Epithelial cell of proximal tubule (primary cell): ENCODE measurements at regions not wholly inside any gene's neighbourhood (a gene's known extent, or its start where the extent isn't known, plus 50 kb on each side); places are given as distances from the start of the nearest gene placed in this dataset.

Experiments used
- DNase-seq: peaks from one replicate; pipeline ENCODE4 v3.0.0-alpha.2; 2011; ENCODE audit warnings: low read depth
- H3K4me3 ChIP-seq: 2 replicates; pipeline ENCODE4 v1.5.1; 2011; ENCODE audit warnings: low read depth, mild to moderate bottlenecking, low read length
- CTCF ChIP-seq: conservative IDR thresholded peaks from 2 replicates; pipeline ENCODE4 v1.5.1; 2012; ENCODE audit warnings: low read depth, mild to moderate bottlenecking, low read length

- no peak for DNase-seq
- H3K4me3 ChIP-seq, result no peak overlapping the region
- no peak for TF ChIP-seq CTCF
These were observed 356.6 kb downstream of the PLA2G4A start for GRCh38 chr1:187185389-187185788.

GRCh38 chr1:187197685-187198084 lies 368.9 kb downstream of the PLA2G4A start:
- H3K4me3 ChIP-seq, result no peak overlapping the region
- DNase-seq, result no peak
- TF ChIP-seq CTCF, result no peak

- TF ChIP-seq CTCF, result no peak
- no peak for DNase-seq
- H3K4me3 ChIP-seq, result no peak overlapping the region
These were observed 374.5 kb downstream of the PLA2G4A start for GRCh38 chr1:187203257-187203656.

GRCh38 chr1:187212377-187212776 lies 383.6 kb downstream of the PLA2G4A start:
- TF ChIP-seq CTCF, result no peak
- H3K4me3 ChIP-seq, result no peak overlapping the region
- no peak for DNase-seq

GRCh38 chr1:187226396-187226795 lies 397.6 kb downstream of the PLA2G4A start:
- no peak for DNase-seq
- TF ChIP-seq CTCF, result no peak
- no peak overlapping the region for H3K4me3 ChIP-seq

- DNase-seq, result no peak
- TF ChIP-seq CTCF, result no peak
- H3K4me3 ChIP-seq, result no peak overlapping the region
These were observed 400.0 kb downstream of the PLA2G4A start for GRCh38 chr1:187228790-187229189.

GRCh38 chr1:187229496-187229895 lies 400.7 kb downstream of the PLA2G4A start:
- no peak overlapping the region for H3K4me3 ChIP-seq
- TF ChIP-seq CTCF, result no peak
- no peak for DNase-seq
